HPDE6-E6E7 (cell line): ENCODE measurements at regions not wholly inside any gene's neighbourhood (a gene's known extent, or its start where the extent isn't known, plus 50 kb on each side); places are given as distances from the start of the nearest gene placed in this dataset.

Experiments used
- DNase-seq: peaks from one replicate; pipeline ENCODE4 v3.0.0; 2011; ENCODE audit warnings: missing footprints; ENCODE audit errors: extremely low spot score

DNA sequence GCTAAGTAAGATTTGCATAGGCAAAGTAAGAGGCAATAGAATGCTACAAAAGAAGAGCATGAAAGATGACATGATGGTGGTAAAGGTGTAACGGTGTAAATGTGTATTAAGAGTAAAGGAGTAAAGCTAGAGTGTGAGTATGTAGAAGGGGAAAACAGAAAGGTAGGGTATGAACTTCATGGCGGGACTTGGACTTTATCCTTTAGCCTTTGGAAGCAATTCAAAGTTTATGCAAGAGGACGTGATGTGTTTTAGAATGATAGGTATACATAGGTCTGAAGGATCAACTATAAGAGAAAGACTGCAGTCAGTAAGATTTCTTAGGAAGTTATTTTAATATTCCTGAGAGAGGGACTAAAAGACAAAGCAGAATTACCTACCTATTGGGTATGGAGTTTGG, 358.0 kb upstream of the FAT3 start:
- DNase-seq, result no peak

DNA sequence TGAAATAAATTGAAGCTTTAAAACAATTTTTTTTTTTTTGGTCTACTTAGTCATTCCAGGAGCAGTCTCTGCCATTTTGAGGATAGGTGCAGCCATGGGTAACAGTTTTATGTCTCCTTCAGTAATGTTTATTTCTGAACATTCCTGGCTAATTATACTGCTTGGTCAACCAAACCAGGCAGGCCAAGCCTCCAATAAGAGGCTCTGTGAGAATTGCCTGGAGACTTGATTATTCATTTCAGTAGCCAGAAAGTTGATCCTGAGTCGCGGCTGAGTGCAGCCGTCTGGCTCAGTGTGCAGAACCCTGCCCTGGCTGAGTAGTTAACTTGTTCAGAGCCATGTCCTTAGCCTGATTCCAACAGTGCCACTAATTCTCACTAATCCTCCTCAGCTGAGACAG, 364.0 kb upstream of the FAT3 start:
- DNase-seq, result no peak

DNA sequence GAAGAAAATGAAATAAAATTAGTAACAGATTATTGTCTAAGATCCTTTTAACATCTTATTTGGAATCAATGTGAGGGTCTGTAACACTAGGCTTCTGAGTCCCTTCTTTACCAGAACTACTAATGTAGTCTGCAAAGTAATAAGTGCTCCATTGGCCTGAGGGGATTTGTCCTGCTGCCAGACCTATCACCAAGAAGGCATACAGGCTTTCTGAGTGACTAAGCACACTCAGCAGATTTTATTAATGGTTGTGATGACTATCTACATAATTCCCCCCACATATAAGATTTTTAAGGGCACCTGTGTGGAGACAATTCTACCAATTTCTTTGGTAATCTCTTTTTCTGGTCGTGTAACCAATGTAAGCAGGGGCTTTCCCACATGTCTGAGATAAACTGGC, 365.0 kb upstream of the FAT3 start:
- DNase-seq, result no peak

DNA sequence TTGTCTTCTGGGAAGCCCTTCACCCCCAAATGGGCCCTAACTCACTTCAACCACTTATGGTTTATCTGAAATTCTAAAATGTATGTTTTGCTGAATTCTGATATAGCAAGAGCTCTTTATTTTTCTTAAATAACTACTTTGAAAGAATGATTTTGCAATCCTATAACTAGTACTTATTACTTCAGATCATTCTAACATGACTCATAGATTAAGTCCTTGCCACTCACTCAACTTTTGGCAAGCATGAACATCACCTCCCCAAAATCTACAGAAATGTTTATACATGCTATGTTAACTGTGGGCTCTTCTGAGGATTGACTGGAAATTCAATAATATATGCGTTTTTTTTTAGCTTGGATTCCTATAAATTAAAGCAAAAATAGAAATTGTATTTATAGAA, 367.4 kb upstream of the FAT3 start:
- no peak for DNase-seq

DNA sequence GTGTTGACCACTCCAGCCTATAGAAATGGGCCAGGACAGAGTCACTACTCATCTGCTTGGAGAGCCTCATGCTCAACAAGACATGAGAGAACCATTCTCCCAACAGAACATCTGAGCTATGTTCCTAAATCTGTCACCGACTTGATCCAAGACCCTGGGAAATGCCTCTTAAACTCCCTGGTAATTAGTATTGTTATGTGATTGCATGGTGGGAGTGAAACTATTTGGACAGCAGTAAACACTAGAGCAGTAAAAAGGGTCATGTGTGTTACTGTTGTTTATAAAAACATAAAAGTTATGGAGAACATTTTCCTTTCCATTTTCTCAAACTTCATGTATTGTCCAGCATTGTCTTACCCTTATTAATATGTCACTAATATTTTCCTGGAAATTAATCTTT, 369.8 kb upstream of the FAT3 start:
- DNase-seq, result no peak

DNA sequence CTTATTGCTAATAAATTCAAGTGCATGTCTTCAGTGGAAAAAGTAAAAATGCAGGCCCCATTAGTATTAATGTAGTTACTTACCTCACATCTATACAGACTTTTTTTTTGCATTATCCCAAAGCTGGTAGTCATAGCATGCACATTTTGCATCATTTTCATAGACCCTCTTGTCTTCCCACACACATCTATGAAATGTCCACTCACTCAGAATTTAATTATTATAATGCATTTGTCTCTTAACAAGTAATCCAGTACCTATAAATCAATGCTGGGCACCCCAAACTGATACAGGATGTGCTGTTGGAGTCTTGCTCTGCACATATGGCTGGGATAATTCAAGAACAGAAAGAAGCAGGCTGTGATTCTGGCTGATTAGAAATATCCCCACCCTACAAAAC, 370.4 kb upstream of the FAT3 start:
- DNase-seq, result no peak

DNA sequence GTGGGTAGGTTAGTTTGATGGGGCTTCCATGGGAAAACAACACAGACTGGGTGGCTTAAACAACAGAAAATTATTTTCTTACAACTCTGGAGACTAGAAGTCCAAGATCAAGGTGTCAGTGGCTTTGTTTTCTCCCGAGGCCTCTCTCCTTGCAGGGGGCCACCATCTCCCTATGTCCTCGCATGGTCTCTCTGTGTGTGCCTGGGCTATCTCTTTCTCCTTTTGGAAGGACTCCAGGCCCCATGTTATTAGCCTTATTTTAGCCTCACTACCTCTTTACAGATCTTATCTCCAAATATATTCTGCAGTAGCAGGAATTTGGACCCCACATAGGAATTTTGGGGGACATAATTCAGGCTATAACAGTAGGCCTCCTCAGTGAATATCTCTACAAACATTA, 372.7 kb upstream of the FAT3 start:
- DNase-seq, result no peak

DNA sequence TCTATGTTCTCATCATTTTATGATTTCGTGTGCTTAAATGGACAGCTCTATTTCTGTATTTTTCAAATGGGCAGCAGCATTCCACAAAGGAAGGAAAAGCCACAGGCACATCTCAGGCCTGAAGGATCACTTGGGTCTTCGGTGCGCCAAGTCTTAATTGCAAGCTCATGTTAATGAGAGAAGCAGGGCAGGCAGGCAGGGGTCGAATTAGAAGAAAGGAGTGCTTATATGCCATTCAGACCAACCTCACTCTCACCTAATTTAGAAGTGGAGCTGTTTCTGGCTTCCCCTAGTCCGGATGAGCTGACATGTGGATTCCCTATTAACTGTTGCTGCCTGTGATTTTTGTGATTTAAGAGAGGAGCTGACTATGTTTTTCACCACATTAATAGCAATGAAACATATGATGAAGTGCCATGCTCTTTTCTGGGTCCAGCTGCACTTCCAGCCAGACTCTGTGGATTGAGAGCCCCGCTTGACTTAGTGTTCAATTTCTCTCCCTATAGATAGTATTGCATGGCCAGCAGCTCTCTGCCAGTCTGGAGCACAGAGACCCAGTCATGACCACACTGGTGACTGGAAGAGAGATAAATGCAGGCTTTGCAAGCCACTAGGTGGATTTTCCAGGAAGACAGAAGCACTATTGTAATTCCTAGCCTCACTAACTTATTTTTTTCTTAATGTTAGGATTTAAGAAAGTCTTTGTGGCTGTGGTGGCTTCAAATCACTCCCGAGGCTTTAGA, 373.9 kb upstream of the FAT3 start:
- DNase-seq, result no peak

DNA sequence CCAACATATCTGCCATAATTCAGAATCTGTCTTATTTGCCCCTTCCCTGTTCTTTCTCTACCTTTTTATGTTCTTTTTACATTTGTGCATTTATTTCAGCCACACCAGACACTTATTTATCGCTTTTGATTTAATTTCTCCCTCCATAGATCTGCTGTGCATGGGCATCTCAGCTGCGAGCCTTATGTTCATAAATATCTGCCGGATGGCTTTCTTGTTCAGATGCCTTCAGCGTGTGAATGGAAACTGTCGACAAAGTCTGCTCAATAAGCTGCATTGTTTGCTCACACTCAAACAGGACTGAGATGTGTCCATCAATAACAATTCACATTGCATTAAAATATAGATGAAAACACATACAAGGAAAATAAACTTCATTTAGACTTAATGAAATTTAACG, 374.6 kb upstream of the FAT3 start:
- no peak for DNase-seq

DNA sequence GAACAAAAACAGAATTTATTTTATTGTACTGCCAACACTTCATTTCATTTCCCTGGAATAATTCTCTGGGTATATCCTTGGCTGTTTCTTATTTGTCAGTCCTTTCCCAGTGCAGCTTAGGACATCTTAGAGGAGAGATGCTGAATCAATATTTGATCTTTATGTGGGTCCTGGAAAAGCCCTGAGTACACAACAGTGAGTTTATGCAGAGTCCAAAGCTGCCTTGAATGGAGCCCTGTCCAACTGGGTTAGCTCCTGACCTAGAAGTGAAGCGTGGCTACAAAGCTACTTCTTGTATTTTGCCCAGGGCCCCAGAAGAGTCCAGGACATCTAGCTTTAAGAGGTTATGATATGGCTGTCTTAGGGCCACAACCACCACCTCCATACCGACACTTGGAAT, 378.0 kb upstream of the FAT3 start:
- DNase-seq, result no peak

DNA sequence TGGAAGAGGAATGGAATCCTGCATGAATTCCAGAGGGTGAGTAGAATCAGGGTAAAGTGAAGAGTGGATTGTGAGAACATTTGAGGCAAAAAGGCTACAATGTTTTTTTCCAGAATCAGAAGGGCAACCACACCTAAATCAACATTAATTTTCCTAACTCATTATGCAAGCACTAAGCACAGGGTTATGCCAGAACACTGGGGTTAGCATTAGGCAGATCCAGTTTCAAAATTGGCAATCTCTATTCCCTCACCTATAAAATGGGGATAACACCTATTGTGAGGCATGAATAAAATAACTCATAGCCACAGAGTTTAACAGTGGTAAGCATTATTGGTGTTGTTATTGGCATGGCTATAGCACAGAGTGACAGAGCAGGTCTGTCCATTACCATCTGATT, 378.6 kb upstream of the FAT3 start:
- DNase-seq, result no peak

DNA sequence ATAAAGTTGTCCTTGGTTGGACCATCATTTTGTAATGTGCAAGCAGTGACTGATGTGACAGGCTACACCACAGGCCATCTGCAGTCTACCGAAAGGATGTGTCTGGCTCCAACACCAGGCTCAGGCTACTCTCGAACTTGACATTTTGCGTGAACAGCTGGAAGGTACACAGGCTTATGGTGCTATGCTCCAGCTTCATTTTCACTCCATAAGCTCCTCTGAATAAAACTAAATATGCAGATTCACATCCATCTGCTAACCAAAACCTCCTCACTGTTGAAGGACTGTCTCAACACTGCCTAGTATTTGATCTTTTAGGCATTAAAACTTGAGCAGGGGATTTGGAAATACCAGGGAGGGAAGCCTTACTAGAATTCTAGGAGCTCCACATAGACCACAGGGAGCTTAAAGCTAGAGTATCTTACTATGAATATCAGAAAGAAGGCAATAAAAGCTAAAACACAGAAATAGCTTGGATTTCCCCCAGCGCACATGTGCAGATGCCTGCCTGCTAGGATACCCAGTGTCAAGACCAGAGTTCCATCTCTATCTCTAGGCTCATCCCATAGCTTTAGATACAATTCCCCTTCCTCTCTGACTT, 383.9 kb upstream of the FAT3 start:
- DNase-seq, result no peak

DNA sequence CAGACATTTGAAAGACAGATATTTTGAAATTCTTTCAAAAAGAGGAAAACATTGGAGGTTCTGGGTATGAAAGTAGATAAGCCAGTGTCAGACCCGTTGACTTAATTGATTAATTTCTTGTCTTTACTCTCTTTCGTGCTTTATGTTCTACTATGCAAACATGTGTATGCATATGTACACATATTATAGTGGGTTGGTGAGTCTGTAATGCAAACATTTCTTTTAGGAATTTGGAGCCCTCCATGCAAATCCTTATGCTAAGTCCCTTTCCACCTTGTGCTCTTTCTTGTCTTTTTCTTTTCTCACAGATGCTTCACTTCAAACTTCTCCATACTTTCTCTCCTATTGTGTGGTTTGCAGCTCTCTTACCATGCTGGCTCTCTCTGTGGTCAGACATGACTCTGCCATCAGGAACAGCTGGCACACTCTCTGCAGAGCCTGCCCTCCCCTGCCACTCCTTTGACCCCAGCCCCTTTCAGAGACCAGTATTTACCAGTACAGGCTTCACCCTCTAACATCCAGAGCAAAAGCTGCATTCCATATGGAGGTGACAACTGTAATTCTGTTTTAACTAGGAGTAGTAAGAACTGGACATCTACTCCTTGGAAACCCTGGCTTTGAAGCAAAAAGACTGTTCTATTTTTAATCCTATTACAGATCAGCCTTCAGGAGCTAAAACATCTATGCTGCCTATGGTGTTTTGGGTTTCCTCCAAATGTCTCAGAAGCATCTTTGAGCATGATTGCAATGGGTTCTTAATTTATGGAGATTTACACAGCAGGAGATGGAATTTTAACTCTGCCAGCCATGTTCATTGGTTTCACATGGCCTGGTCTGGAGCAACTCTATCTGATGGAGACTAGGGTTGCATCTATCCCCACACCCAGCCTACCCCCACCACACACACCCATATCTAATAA, 386.9 kb upstream of the FAT3 start:
- no peak for DNase-seq

DNA sequence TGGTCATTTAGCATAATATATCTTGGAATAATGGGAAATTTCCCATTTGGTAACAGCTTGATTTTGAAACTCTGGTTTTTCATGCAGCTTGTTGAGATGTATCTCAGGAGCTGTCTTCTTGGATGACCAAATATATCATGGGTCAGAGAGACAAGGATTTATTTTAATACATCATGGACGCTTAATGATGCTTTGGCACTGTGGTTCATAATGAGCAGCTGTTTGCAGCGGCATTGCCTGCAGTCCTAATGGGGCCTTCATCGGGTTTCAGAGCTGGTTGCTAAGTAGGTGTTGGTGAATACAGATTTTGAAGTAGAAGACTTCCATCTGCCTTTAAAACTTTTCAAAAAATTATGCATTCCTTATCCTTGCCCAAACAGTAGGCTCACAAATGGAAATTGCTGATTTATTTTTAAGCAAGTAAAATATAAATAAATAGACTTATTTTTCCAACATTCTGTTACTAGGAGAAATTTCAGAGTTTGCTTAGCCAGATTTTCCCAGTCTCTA, 389.5 kb upstream of the FAT3 start:
- DNase-seq, result no peak

DNA sequence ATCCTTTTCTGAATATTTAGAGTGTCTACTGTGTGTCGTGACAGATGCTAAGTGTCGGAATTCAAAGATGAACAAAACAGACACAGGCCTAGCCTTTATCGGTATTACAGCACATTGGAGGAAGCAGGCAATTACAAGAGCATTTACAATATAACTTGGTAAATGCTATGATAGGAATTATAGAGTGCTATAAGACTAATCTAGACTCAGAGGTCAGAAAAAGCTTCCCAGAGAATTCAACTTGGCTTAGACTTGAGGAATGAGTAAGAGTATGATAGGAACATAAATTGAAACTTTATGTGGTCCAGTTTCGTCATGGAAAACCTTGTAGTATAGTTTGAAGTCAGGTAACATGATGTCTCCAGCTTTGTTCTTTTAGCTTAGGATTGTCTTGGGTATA, 395.7 kb upstream of the FAT3 start:
- no peak for DNase-seq

DNA sequence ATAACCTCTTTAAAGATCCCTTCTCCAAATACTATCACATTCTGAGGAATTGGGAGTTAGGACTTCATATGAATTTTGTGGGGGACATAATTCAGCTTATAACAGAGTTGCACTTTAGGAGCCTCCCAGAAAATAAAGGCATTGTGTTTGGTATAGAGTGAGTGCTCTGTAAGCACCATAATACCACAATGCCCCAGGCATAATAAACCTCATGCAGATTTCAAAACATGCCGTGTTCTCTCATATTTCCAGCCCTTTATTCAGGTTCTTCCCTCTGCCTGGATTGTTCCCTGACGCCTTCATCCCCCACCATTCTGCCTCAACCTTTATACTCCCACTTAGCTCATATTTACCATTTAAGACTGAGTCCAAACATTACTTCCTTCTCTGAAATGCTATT, 398.8 kb upstream of the FAT3 start:
- DNase-seq, result no peak

DNA sequence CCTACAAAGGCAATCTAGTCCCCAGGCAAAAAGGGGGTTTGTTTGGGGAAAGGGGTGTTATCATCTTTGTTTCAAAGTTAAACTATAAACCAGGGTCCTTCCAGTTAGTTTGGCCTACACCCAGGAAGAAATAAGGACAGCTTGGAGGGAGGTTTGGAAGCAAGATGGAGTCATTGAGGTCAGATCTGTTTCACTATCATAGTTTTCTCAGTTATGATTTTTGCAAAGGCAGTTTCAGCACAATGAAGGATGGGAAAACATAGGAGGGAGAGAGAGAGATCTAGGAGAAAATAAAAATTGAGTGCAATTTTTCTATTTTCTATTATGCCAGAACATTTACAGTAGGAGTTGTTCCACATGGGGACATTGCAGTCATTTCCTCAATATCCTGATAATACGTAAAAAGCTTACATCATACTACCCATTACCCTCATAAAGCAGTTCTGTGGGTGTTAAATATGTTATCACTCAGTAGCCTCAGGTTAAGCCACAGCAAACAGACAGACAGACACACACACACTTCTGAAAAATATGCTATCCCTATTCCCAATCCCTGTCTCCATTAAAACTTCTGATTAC, 401.3 kb upstream of the FAT3 start:
- no peak for DNase-seq

DNA sequence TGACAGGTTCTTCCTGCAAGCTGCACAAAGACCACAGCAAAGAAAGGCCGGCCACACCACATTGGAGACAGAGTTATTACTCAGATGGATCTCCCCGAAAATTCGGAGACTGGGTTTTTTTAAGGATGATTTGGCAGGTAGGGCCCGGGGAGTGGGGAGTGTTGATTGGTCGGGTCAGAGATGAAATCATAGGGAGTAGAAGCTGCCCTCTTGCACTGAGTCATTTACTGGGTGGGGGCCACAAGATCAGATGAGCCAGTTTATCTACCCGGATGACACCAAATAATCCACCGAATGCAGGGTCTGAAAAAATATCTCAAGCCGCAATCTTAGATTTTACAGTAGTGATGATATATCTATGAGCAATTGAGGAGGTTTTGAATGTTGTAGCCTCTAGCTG, 401.8 kb upstream of the FAT3 start:
- DNase-seq, result no peak

DNA sequence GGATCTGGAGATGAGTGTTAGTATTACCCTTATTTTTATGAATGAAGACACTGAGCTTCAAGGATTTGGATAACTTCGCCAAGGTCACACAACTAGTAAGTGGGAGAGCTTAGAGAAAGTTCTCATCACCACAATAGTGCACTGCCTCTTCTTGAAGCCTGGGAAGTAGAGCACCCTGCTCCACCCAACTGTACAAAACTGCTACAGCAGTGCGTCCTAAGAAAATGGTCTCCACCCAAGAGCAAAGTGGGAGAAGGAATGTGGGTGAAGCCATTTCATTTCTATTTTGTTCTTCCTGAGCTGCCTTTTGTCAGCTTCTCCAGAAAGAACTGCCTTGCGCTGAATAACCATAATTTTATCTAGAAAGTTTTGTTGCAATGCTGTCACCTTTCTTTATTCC, 403.9 kb upstream of the FAT3 start:
- no peak for DNase-seq

DNA sequence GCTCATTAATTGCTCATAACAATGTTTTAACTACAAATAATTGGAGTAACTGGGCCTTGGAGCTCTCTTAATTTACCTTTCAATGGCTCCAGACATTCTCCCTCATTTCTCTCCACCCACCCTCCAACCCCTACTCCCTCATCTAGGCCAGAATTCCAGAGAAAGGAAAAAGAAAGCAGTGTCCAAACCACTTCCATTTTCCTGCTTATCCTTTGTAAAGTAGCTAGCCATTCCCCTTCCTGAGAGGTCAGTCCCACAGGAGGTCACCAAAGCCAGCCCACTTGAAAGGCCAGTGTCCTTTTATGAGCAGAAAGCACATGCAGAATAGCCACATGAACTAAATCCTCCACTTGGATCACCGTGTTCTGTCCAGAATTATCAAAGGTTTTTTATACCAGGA, 404.8 kb upstream of the FAT3 start:
- DNase-seq, result no peak

DNA sequence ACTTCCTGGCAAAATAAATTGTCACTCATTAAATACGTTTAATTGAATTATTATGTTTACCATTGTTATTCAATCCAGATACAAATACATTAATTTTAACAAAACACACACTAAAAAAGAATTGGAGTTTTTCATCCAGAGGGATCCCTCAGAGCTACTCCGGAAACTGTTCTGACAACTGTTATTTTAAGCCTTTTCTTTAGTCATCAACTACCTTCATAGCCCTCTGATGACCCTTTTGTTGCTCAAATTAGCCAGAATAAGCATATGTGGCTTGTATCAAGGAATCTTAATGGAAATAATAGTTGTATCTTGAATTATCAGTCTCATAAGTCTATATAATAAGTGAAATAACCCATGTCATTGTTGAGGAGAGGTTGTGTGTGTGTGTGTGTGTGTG, 405.4 kb upstream of the FAT3 start:
- no peak for DNase-seq

DNA sequence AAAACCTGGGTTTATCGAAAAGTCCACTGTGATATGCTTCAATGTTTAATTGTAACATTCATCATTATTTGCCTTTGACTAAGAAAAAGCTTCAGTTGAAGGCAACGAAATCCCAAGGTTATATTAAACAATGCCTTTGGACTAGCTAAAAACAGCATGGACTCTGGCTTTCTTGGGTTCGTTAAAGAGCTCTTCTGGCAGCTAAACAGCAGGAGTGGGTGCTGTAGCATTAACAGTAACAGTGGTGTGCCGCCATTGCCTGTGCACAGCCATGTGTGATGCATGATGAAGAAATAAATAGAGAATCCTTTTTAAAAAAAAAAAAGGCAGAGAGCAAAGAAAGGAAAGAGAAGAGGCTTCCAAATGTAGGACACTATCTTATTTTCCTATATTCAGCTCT, 406.6 kb upstream of the FAT3 start:
- no peak for DNase-seq
